GM10266 (cell line): ENCODE measurements at regions not wholly inside any gene's neighbourhood (a gene's known extent, or its start where the extent isn't known, plus 50 kb on each side); places are given as distances from the start of the nearest gene placed in this dataset.
"Not testable (repeated sequence)": the region's sequence is repeated elsewhere in the genome, so short reads cannot be mapped to it uniquely, and the experiment has no call there.

Experiments
- DNase-seq: peaks from one replicate; pipeline ENCODE4 v3.0.0; 2012; ENCODE audit errors: extremely low spot score
- CTCF ChIP-seq: IDR thresholded peaks from 2 replicates; pipeline ENCODE4 v1.5.1; 2012; ENCODE audit warnings: mild to moderate bottlenecking, low read depth; ENCODE audit not compliant: control insufficient read depth, insufficient read depth; ENCODE audit errors: missing control alignments

- no peak for DNase-seq
- TF ChIP-seq CTCF, result no peak
Observed at GRCh38 chr15:66993090-66993489, 72.3 kb upstream of the SMAD3 start.

GRCh38 chr15:66993874-66994696 lies 71.3 kb upstream of the SMAD3 start:
- no peak for TF ChIP-seq CTCF
- no peak for DNase-seq

DNA sequence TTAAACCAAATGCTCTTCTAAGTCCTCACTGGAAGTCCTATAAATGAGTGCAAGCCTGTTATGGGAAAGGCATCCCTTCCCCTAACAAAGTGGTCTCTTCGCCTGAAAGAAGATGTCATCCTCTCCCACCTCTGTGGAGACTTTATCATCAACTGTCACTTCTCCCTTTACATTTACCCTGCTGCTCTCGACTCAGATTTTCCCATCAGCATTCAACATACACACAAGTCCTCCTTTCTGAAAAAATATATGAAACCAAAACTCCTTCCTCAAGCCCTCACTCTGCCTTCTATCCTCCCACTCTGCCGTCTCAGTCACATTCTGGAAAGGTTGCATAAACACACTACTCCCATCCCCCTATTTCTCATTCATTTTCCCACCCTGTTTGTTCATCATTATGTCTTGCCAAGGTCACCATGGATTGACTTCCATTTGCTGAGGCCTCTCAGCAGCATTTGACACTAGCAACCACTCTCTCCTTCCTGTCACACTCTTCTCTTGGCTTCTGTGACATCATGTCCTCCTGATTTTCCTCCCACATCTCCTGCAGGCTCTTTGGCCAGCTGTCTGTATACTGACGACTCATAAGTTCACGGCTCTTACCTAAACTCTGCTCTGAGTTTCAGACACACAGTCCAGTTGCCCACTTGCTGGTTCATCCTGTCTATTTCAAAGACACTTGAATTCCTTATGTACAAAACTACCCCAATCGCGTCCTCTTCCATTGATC lies 70.3 kb upstream of the SMAD3 start:
- no peak for TF ChIP-seq CTCF
- DNase-seq, result no peak

- no peak for DNase-seq
- no peak for TF ChIP-seq CTCF
Observed at GRCh38 chr15:66996094-66996493, 69.3 kb upstream of the SMAD3 start.

GRCh38 chr15:66997212-66997611 lies 68.2 kb upstream of the SMAD3 start:
- no peak for DNase-seq
- no peak for TF ChIP-seq CTCF

DNA sequence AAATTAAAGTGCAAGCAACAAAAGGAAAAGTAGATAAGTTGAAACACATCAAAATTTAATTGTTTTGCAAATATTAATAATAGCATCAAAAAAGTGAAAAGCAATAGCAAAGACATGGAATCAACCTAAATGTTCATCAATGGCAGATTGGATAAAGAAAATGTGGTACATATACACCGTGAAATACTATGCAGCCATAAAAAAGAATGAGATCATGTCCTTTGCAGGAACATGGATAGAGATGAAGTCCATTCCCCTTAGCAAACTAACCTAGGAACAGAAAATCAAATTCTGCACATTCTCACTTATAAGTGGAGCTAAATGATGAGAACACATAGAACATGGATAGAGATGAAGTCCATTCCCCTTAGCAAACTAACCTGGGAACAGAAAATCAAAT lies 67.2 kb upstream of the SMAD3 start:
- DNase-seq, result not testable (repeated sequence)

GRCh38 chr15:66999046-66999968 lies 66.1 kb upstream of the SMAD3 start:
- no peak for DNase-seq
- TF ChIP-seq CTCF, result no peak
